Heart left ventricle (tissue), 16 donors: ENCODE measurements at regions not wholly inside any gene's neighbourhood (a gene's known extent, or its start where the extent isn't known, plus 50 kb on each side); places are given as distances from the start of the nearest gene placed in this dataset.

Experiments used
- ATAC-seq, 4 donors: fragments of 200-7000 bp; cut with Tn5 transposase; one replicate each; pipeline ENCODE4 v1.9.1; 2020 to 2022; ENCODE audit warnings: moderate library complexity in 4 of 4, mild to moderate bottlenecking in 3 of 4, moderate number of reproducible peaks in 1 of 4
- DNase-seq, 5 donors: peaks; one replicate each; pipeline ENCODE4 v3.0.0-alpha.2; 2020
- H3K27ac ChIP-seq, 12 donors: fragments of 200-600 bp; sonication (generic) in 4 of 12; one replicate each; pipeline versions ENCODE4 v1.5.0 to v1.8.0; 2016 to 2022; ENCODE audit warnings: mild to moderate bottlenecking in 2 of 12
- H3K27me3 ChIP-seq, 9 donors: fragments of 200-600 bp; sonication (generic) in 2 of 9; one replicate each; pipeline versions ENCODE4 v1.5.1 to v1.8.0; 2016 to 2022; ENCODE audit warnings: mild to moderate bottlenecking in 3 of 9
- H3K36me3 ChIP-seq, 9 donors: fragments of 200-600 bp; sonication (generic) in 2 of 9; one replicate each; pipeline versions ENCODE4 v1.5.0 to v1.8.0; 2018 to 2022; ENCODE audit warnings: mild to moderate bottlenecking in 2 of 9
- H3K4me1 ChIP-seq, 12 donors: fragments of 200-600 bp; sonication (generic) in 4 of 12; one replicate each; pipeline versions ENCODE4 v1.5.0 to v1.8.0; 2016 to 2022; ENCODE audit warnings: mild to moderate bottlenecking in 3 of 12
- H3K4me3 ChIP-seq, 12 donors: fragments of 200-600 bp; sonication (generic) in 4 of 12; one replicate each; pipeline versions ENCODE4 v1.5.0 to v1.8.0; 2017 to 2022; ENCODE audit warnings: mild to moderate bottlenecking in 9 of 12, moderate library complexity in 4 of 12
- H3K9me3 ChIP-seq, 12 donors: fragments of 200-600 bp; sonication (generic) in 4 of 12; one replicate each; pipeline versions ENCODE4 v1.5.0 to v1.8.0; 2016 to 2022; ENCODE audit warnings: mild to moderate bottlenecking in 1 of 12
- POLR2A ChIP-seq, 2 donors: fragments of 450-650 bp; IDR thresholded peaks; one replicate each; pipeline ENCODE4 v1.6.1; 2017; ENCODE audit warnings: antibody characterized with exemption in 2 of 2, mild to moderate bottlenecking in 2 of 2, moderate library complexity in 2 of 2
- WGBS, 4 donors: extraction: QIAGEN DNeasy Blood & Tissue Kit in 2 of 4; methylation state at CpG; one replicate each; pipeline versions ENCODE4 v1.1.5 to v1.1.7; 2013 to 2018; 5-methylcytosine and 5-hydroxymethylcytosine counted together
- intact Hi-C, 10 donors: fragments of 100-400 bp; cut with DNase I; formaldehyde crosslinking; loops; one replicate each; pipeline versions ENCODE4 v1.11.1 to v1.14.2; 2022
- TF ChIP-seq, protein P1 (sequence below), 12 donors: fragments of 200-600 bp; sonication (generic) in 4 of 12; IDR thresholded peaks; one replicate each; pipeline versions ENCODE4 v1.5.0 to v1.8.0; 2018 to 2022; ENCODE audit warnings: antibody characterized with exemption in 12 of 12, mild to moderate bottlenecking in 5 of 12
- donor health status: ischemic (EF 13 %, LVEDD 7.1; RV severe dilation, severe dysfunction).
- donor health status: healthy with polysubstance abuse.
- donor health status: DM: no; HTN: yes; CAD: no.
- donor health status: DM: no; HTN: no; CAD: no.
- donor health status: ischemic (EF 25% LVEDD 6.9; RV normal size, moderate dysfunction).
- donor health status: ischemic (EF 25% LVEDD 5.7; RV mildly dilated, moderate dysfunction).
- donor health status: healthy.
- donor health status: DM: yes; HTN: yes; CAD: no.
- donor health status: ischemic (EF 35%, LVEDD 5.7; RV mildly dilated, moderate dysfunction).
- donor health status: nonischemic (EF 11% LVEDD 7.7; RV severe dilation, severe dysfunction).
- donor health status: DM: yes; HTN: yes; CAD: no.
- donor health status: PGD.
- donor health status: ischemic (EF 29% LVEDD 5.4; RV normal size, mild dysfunction).
- donor health status: nonischemic (EF 23%, LVEDD 6.1; RV moderate dilation, normal function).

DNA sequence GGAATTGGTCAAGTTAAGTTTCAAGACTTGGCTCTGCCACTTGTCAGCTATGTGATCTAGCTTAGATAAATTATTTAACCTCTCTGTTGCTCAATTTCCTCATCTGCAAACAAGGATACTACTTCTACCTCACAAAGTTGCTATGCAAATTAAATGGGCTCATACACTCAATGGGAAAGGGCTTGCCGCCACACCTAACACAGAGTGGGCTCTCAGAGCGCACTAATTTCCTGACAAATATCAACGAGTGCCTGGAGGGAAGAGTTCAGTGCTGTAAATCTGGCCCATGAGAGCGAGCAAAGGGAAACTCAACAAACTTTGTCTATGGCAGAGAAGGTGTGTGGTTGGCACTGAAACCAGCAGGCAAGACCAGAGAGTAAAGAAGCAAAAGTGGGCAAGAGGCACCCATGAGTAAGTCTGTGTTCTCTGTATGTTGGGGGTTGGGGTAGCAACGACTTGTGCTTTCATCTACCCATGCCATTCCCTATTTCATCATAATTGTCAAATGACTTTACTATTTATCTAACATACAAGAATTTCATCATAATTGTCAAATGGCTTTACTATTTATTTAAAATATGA lies 60.7 kb upstream of the PHF21A start:
- Histone ChIP-seq H3K4me3 (no peak overlapping the region), H3K27me3 (peaks cover 0 to 10% (median 0%) of the 10 kb centered on the region in 9 donors), H3K9me3 (peaks cover 0 to 6% (median 0%) of the 10 kb centered on the region in 12 donors), H3K27ac (no peak overlapping the region), H3K36me3 (no peaks in the 10 kb centered on the region), H3K4me1 (no peaks in the 10 kb centered on the region)
- 80 to 88% (median 84%) methylated on average over 5 of the region's 5 CpGs for WGBS, 4 donors
- DNase-seq (no peak), ATAC-seq (no peak)
- intact Hi-C loops, result no loop called here
- TF ChIP-seq, protein P1, sequence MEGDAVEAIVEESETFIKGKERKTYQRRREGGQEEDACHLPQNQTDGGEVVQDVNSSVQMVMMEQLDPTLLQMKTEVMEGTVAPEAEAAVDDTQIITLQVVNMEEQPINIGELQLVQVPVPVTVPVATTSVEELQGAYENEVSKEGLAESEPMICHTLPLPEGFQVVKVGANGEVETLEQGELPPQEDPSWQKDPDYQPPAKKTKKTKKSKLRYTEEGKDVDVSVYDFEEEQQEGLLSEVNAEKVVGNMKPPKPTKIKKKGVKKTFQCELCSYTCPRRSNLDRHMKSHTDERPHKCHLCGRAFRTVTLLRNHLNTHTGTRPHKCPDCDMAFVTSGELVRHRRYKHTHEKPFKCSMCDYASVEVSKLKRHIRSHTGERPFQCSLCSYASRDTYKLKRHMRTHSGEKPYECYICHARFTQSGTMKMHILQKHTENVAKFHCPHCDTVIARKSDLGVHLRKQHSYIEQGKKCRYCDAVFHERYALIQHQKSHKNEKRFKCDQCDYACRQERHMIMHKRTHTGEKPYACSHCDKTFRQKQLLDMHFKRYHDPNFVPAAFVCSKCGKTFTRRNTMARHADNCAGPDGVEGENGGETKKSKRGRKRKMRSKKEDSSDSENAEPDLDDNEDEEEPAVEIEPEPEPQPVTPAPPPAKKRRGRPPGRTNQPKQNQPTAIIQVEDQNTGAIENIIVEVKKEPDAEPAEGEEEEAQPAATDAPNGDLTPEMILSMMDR (IDR thresholded peaks at IDR 0.05), result no peak
- no peak for TF ChIP-seq POLR2A (IDR thresholded peaks at IDR 0.05)

DNA sequence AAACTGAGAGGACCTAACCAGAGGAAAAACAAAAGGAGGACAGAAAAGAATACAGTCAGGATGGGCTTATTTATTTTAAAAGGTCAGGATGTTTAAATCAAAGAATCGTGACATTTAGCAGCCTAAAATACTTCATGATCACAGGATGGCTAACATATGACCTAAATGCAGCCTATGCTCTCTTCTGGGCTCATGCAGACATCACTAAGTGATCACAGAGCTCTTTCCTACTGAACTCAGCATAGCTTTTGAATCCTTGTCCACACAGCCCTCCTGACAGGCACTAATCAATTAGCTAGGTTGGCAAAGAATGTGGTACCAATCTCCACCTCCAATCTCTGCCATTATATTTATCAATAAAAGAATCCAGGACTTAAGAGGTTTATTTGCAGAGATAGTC lies 60.1 kb upstream of the PHF21A start:
- H3K9me3 ChIP-seq, result peaks cover 0 to 6% (median 0%) of the 10 kb centered on the region in 12 donors
- H3K27me3 ChIP-seq, result peaks cover 0 to 10% (median 0%) of the 10 kb centered on the region in 9 donors
- H3K4me1 ChIP-seq, result no peaks in the 10 kb centered on the region
- no peak overlapping the region for H3K4me3 ChIP-seq
- intact Hi-C loops, result no loop called here
- ATAC-seq, result no peak
- no peak for DNase-seq
- 65 to 79% (median 72%) methylated on average over 1 of the region's 1 CpG for WGBS, 4 donors
- H3K27ac ChIP-seq, result no peak overlapping the region
- no peaks in the 10 kb centered on the region for H3K36me3 ChIP-seq
- TF ChIP-seq, protein P1 (IDR thresholded peaks at IDR 0.05), result no peak
- no peak for TF ChIP-seq POLR2A (IDR thresholded peaks at IDR 0.05)

DNA sequence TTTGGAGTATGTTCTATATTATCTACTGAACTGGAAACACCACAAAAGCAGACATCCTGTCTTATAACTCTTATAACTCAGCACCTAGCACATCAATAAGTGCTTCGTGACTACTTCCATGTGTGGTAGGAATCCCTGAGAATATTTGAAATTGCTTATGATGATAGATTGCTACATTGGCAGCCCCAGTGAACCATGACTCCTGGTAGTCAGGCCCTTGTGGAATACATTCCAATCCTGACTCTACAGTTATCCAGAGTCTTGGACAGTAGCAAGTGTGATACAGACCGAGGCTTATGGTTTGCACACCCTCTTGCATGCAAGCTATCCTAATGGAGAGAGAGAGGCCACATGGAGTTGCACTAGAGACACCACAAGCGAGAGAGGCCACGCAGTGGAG lies 59.5 kb upstream of the PHF21A start:
- Histone ChIP-seq H3K4me3 (no peak overlapping the region), H3K36me3 (no peaks in the 10 kb centered on the region), H3K27ac (no peak overlapping the region), H3K27me3 (peaks cover 0 to 10% (median 0%) of the 10 kb centered on the region in 9 donors), H3K9me3 (peaks cover 0 to 6% (median 0%) of the 10 kb centered on the region in 12 donors), H3K4me1 (no peaks in the 10 kb centered on the region)
- DNase-seq (no peak), ATAC-seq (no peak)
- WGBS, 4 donors, result 77 to 83% (median 80%) methylated on average over 4 of the region's 4 CpGs
- intact Hi-C loops, result no loop called here
- TF ChIP-seq POLR2A (IDR thresholded peaks at IDR 0.05), result no peak
- TF ChIP-seq, protein P1 (IDR thresholded peaks at IDR 0.05), result no peak

DNA sequence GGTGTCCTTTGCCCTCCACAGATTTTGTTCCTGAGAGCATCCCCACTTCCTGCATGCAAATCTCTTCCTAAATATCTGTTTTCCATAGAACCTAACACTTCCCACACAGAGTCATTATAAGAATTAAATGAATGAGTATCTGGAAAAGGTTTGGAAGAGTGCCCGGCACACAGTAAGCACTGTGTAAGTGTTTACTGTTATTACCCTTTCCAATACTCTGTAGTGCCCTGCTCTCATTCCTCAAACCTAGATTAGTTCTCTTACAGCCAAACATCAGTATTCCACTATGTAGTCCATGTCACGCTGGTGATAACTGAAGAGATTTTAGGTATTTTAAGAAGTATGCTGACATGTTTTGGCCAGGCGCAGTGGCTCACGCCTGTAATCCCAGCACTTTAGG lies 57.3 kb upstream of the PHF21A start:
- TF ChIP-seq, protein P1 (IDR thresholded peaks at IDR 0.05), result no peak
- no peak for TF ChIP-seq POLR2A (IDR thresholded peaks at IDR 0.05)
- intact Hi-C loops, result no loop called here
- WGBS, 4 donors, result 54 to 65% (median 59%) methylated on average over 4 of the region's 4 CpGs

More for the DNA sequence above, 57.3 kb upstream of the PHF21A start:
- Histone ChIP-seq H3K27ac (no peak overlapping the region), H3K27me3 (peaks cover 0 to 11% (median 0%) of the 10 kb centered on the region in 9 donors), H3K4me1 (no peaks in the 10 kb centered on the region), H3K4me3 (no peak overlapping the region), H3K9me3 (peaks cover 0 to 6% (median 0%) of the 10 kb centered on the region in 12 donors), H3K36me3 (no peaks in the 10 kb centered on the region)
- DNase-seq (no peak), ATAC-seq (no peak)
